Astrocyte (in vitro differentiated cells and primary cell): ENCODE measurements at regions not wholly inside any gene's neighbourhood (a gene's known extent, or its start where the extent isn't known, plus 50 kb on each side); places are given as distances from the start of the nearest gene placed in this dataset.

Source experiments
- CTCF ChIP-seq: IDR thresholded peaks from 2 replicates; pipeline ENCODE4 v1.5.1; 2011; ENCODE audit warnings: low read depth, mild to moderate bottlenecking, inconsistent platforms, low read length, moderate library complexity; ENCODE audit not compliant: insufficient read depth
- EZH2 ChIP-seq: IDR thresholded peaks from 2 replicates; pipeline ENCODE4 v1.6.1; 2012; ENCODE audit warnings: mild to moderate bottlenecking, low read length, inconsistent platforms; ENCODE audit not compliant: insufficient read depth

- TF ChIP-seq CTCF (no peak), EZH2 (no peak)
These were observed 89.6 kb upstream of the BNC2 start for GRCh38 chr9:16960084-16960483.
